Fibroblast of the aortic adventitia (primary cell): ENCODE measurements at regions not wholly inside any gene's neighbourhood (a gene's known extent, or its start where the extent isn't known, plus 50 kb on each side); places are given as distances from the start of the nearest gene placed in this dataset.

Experiments
- DNase-seq: peaks from one replicate; pipeline ENCODE4 v3.0.0-alpha.2; 2010; ENCODE audit warnings: low read depth
- H3K4me3 ChIP-seq: 2 replicates; pipeline ENCODE4 v1.5.1; 2011; ENCODE audit warnings: low read depth, mild to moderate bottlenecking, control low read depth, low read length, moderate library complexity
- CTCF ChIP-seq: IDR thresholded peaks from 2 replicates; pipeline ENCODE4 v1.5.1; 2011; ENCODE audit warnings: mild to moderate bottlenecking, low read length, control low read depth, inconsistent platforms; ENCODE audit not compliant: insufficient read depth

GRCh38 chr15:38814891-38815290 is 250.3 kb upstream of the RASGRP1 start:
- DNase-seq = no peak
- TF ChIP-seq CTCF = no peak
- no peak overlapping the region for H3K4me3 ChIP-seq

DNA sequence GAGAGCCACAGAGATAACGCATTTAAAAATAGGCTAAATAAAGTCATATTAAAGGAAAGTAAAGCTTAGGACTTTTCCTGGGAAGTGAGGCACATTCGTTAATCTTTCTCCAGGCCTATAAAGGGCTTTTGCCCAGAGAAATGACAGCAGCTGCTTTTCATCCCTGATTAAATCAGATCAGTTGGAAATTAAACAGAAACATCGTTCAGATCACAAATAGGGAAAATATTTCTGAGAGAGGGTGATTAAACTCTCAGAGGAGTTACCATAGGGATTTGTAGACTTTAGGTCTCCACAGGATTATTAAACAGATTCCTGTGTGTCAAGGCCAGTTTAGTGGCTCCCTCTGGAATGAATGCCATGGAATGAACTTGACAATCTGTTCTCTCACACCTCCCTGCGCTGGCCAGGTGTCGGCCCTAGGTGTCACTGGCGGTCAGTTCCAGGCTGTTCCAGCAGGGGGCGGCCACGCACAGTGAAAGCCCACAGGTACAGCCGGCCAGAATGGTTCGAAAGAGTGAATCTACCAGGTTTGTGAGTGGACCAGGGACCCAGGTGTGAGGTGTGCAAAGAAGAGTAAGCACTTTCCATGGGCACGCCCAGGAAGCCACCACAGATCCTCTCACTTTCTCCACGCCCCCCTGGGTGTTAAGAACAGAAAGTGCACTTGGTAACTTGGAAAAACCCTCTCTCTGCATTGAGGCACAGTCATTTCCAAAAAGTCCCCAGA is 253.0 kb upstream of the RASGRP1 start:
- H3K4me3 ChIP-seq = no peak overlapping the region
- TF ChIP-seq CTCF = peak; percentile 100
- peak; percentile 59 for DNase-seq

DNA sequence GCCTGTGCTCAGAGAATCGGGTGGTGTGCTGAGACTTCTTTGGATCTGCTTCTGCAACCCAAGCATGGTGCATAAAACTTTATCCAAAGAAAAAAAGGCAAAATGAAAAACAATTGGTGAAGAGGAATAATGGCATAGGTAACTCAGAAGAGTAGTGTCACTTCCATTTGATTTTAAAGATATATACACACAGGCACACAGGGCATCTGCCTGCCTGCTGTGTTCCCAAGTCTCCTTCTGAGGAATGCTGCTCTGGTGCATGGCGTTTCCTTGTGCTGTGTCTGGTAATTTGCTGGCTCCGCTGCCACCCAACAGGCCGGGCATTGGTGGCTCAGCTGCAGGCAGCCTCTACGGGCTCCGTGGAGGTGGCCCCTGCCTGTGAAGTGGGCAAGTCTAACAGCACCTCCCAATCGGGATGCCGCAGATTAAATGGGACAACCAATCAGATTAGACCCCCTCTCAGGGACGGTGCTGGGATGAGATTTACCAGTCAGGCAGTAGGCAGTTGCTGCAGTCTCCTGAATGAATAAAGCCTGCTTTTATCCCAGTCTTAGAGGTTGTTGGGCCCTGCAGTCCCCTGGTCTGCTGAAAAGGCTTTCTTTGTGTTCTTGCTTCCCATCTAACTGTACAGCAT is 253.7 kb upstream of the RASGRP1 start:
- no peak for TF ChIP-seq CTCF
- no peak for DNase-seq
- no peak overlapping the region for H3K4me3 ChIP-seq

- DNase-seq = no peak
- no peak for TF ChIP-seq CTCF
- H3K4me3 ChIP-seq = no peak overlapping the region
These were observed 254.9 kb upstream of the RASGRP1 start for GRCh38 chr15:38819387-38819950.

- no peak overlapping the region for H3K4me3 ChIP-seq
- DNase-seq = no peak
- no peak for TF ChIP-seq CTCF
These were observed 258.6 kb upstream of the RASGRP1 start for GRCh38 chr15:38823263-38823662.

DNA sequence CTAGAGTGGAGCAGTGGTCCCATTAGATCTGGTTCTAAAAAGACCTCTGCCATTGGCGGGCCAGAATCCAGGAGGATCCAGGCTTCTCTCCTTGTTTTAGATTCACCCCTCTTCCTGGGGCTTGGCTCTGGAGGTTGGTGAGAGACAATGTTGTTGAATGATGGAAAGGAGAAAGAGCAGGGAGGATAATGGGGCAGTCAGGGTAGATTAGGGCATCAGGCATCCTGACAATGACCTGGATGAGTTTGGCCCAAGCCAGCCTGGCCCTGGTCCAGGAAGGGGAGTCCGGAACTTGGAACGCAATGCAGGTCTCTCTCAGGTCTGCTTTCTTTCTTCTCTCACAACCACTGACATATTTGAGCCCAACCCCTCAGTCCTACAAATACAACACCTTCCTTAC is 260.1 kb upstream of the RASGRP1 start:
- TF ChIP-seq CTCF = no peak
- H3K4me3 ChIP-seq = no peak overlapping the region
- no peak for DNase-seq
